ENCODE measurements at regions not wholly inside any gene's neighbourhood (a gene's known extent, or its start where the extent isn't known, plus 50 kb on each side); places are given as distances from the start of the nearest gene placed in this dataset.

- no peak overlapping the region for H3K18ac ChIP-seq (ENCODE audit: low read depth, low read length)
Measured at GRCh38 chr13:33767140-33767539, 50.8 kb upstream of the RFC3 start.

More at GRCh38 chr13:33767140-33767539, 50.8 kb upstream of the RFC3 start:
- dilution Hi-C loops (cut with HindIII; ENCODE audit: low sequenced_read_pairs, unreplicated experiment), result no loop called here
- Histone ChIP-seq H4K91ac (ENCODE audit: insufficient read depth, low read depth, low read length) (no peak overlapping the region), H4K8ac (ENCODE audit: low read depth in 2 of 2, low read length in 2 of 2) (no peak overlapping the region), H3K9me1 (ENCODE audit: insufficient read depth, low read length) (no peaks in the 10 kb centered on the region), H3K27ac (ENCODE audit: insufficient read depth, low read length) (no peak overlapping the region), H4K20me1 (ENCODE audit: insufficient read depth, low read length) (no peaks in the 10 kb centered on the region), H3K56ac (ENCODE audit: extremely low read depth, insufficient read depth, low read length) (no peak overlapping the region), H2BK20ac (ENCODE audit: low read depth, low read length) (no peak overlapping the region), H4K5ac (ENCODE audit: low read depth, low read length) (no peak overlapping the region), H3K4me2 (ENCODE audit: low read depth, low read length) (no peak overlapping the region), H3K4ac (ENCODE audit: low read depth, low read length) (no peak overlapping the region), H3K9ac (ENCODE audit: low read depth, low read length) (no peak overlapping the region), H3K27me3 (ENCODE audit: control insufficient read depth, insufficient read depth, low read length) (peaks cover 3% of the 10 kb centered on the region; the same call in 1 of the 2 replicates), H2BK120ac (ENCODE audit: low read depth, low read length) (no peak overlapping the region), H2AK9ac (replicated peaks; ENCODE audit: low read depth, low read length, poor library complexity) (no peak overlapping the region), H3K9me3 (ENCODE audit: control insufficient read depth, insufficient read depth, low read length) (no peaks in the 10 kb centered on the region), H3K36me3 (ENCODE audit: control insufficient read depth, insufficient read depth, low read length) (no peaks in the 10 kb centered on the region), H3K4me1 (ENCODE audit: control insufficient read depth, insufficient read depth, low read length) (no peaks in the 10 kb centered on the region), H3K23ac (ENCODE audit: low read depth, low read length) (no peak overlapping the region), H2AFZ (replicated peaks; ENCODE audit: low read length, poor library complexity) (no peak overlapping the region), H3K4me3 (ENCODE audit: insufficient read depth, low read depth, low read length) (no peak overlapping the region), H2BK5ac (ENCODE audit: low read depth, low read length, poor library complexity, severe bottlenecking) (no peak overlapping the region), H2AK5ac (ENCODE audit: low read depth, low read length) (no peak overlapping the region), H3K79me1 (ENCODE audit: low read depth in 1 of 2, low read length in 2 of 2) (no peaks in the 10 kb centered on the region), H3K14ac (replicated peaks; ENCODE audit: low read depth, low read length) (no peak overlapping the region), H2BK15ac (ENCODE audit: low read depth, low read length) (no peak overlapping the region)
- intact Hi-C loops (cut with micrococcal nuclease), result no loop called here
- BruUV-seq (replicated peaks), result no TSS peak
- ChIA-PET POLR2A (ENCODE audit: unreplicated experiment) (no interaction called here), CTCF (interaction anchor here (0.6 kb wide), 1 partner anchor 144 kb away, joined by 4 read pairs; no protein-coding TSS in a partner anchor)
- in situ Hi-C loops (cut with MboI; ENCODE audit: low sequenced_read_pairs), result no loop called here
- no peak for DNase-seq
- no peak for TF ChIP-seq RAD21 (IDR thresholded peaks at IDR 0.05; ENCODE audit: low read length)
- TF ChIP-seq BHLHE40 (IDR thresholded peaks at IDR 0.05; ENCODE audit: low read depth, low read length), result no peak
- TF ChIP-seq MAFK (IDR thresholded peaks at IDR 0.05; ENCODE audit: low read depth, low read length), result no peak
- no peak for TF ChIP-seq FOS (IDR thresholded peaks at IDR 0.05; ENCODE audit: low read depth, low read length)
- TF ChIP-seq CHD1 (IDR thresholded peaks at IDR 0.05; ENCODE audit: low read depth, low read length), result no peak
- TF ChIP-seq USF2 (IDR thresholded peaks at IDR 0.05; ENCODE audit: low read depth, low read length), result no peak
- TF ChIP-seq RFX5 (IDR thresholded peaks at IDR 0.05; ENCODE audit: low read depth, low read length), result no peak
- no peak for TF ChIP-seq SMC3 (IDR thresholded peaks at IDR 0.05; ENCODE audit: low read depth, low read length)
- TF ChIP-seq CEBPB (IDR thresholded peaks at IDR 0.05; ENCODE audit: low read depth, low read length), result no peak
- no peak for TF ChIP-seq ELK1 (IDR thresholded peaks at IDR 0.05; ENCODE audit: borderline replicate concordance, low read depth, low read length)
- no peak for ATAC-seq (ENCODE audit: low read depth)
- WGBS, 2 experiments (ENCODE audit: extremely low coverage in 2 of 2, insufficient read length in 1 of 2), result no CpG with 5 or more reads among the region's 2 CpGs

Data from IMR-90 (cell line).